Ecto neural progenitor cell (in vitro differentiated cells): ENCODE measurements at regions not wholly inside any gene's neighbourhood (a gene's known extent, or its start where the extent isn't known, plus 50 kb on each side); places are given as distances from the start of the nearest gene placed in this dataset.

Experiments used
- DNase-seq: peaks from one replicate; pipeline ENCODE4 v3.0.0-alpha.2; 2018; ENCODE audit warnings: low spot score

GRCh38 chr5:97405941-97406340 is 222.9 kb upstream of the RIOK2 start:
- no peak for DNase-seq

GRCh38 chr5:97406946-97407676 is 224.1 kb upstream of the RIOK2 start:
- DNase-seq: no peak

- DNase-seq: no peak
These were observed 225.3 kb upstream of the RIOK2 start for GRCh38 chr5:97408331-97408730.

GRCh38 chr5:97412959-97413358 is 229.9 kb upstream of the RIOK2 start:
- no peak for DNase-seq

- no peak for DNase-seq
These were observed 234.9 kb upstream of the RIOK2 start for GRCh38 chr5:97417986-97418385.

GRCh38 chr5:97418462-97418861 is 235.4 kb upstream of the RIOK2 start:
- DNase-seq: no peak

- DNase-seq: no peak
These were observed 237.6 kb upstream of the RIOK2 start for GRCh38 chr5:97420646-97421045.

GRCh38 chr5:97422678-97423077 is 239.6 kb upstream of the RIOK2 start:
- DNase-seq: no peak

- no peak for DNase-seq
These were observed 242.5 kb upstream of the RIOK2 start for GRCh38 chr5:97425511-97425910.

GRCh38 chr5:97427235-97427634 is 244.2 kb upstream of the RIOK2 start:
- no peak for DNase-seq

GRCh38 chr5:97434021-97434420 is 251.0 kb upstream of the RIOK2 start:
- no peak for DNase-seq

- no peak for DNase-seq
These were observed 253.4 kb upstream of the RIOK2 start for GRCh38 chr5:97436405-97436804.

- DNase-seq: no peak
These were observed 260.7 kb upstream of the RIOK2 start for GRCh38 chr5:97443740-97444139.

- DNase-seq: no peak
These were observed 266.1 kb upstream of the RIOK2 start for GRCh38 chr5:97449172-97449571.

- DNase-seq: no peak
These were observed 269.6 kb upstream of the RIOK2 start for GRCh38 chr5:97452646-97453045.

GRCh38 chr5:97453263-97453662 is 270.2 kb upstream of the RIOK2 start:
- no peak for DNase-seq

- no peak for DNase-seq
These were observed 271.0 kb upstream of the RIOK2 start for GRCh38 chr5:97454015-97454414.

GRCh38 chr5:97455996-97456395 is 272.9 kb upstream of the RIOK2 start:
- DNase-seq: no peak

GRCh38 chr5:97458851-97459250 is 275.8 kb upstream of the RIOK2 start:
- DNase-seq: no peak

GRCh38 chr5:97471951-97472350 is 288.9 kb upstream of the RIOK2 start:
- no peak for DNase-seq

- DNase-seq: no peak
These were observed 292.8 kb upstream of the RIOK2 start for GRCh38 chr5:97475847-97476246.

- DNase-seq: no peak
These were observed 293.9 kb upstream of the RIOK2 start for GRCh38 chr5:97476852-97477534.

GRCh38 chr5:97478483-97478882 is 295.4 kb upstream of the RIOK2 start:
- DNase-seq: no peak

GRCh38 chr5:97480313-97480712 is 297.3 kb upstream of the RIOK2 start:
- no peak for DNase-seq
